IPS-20b (cell line): ENCODE measurements at regions not wholly inside any gene's neighbourhood (a gene's known extent, or its start where the extent isn't known, plus 50 kb on each side); places are given as distances from the start of the nearest gene placed in this dataset.

Experiments used
- H3K27ac ChIP-seq: one replicate; pipeline ENCODE4 v1.5.1; 2013; ENCODE audit warnings: low read length
- H3K27me3 ChIP-seq: 2 replicates; pipeline ENCODE4 v1.6.1; 2013; ENCODE audit warnings: mild to moderate bottlenecking, low read length, inconsistent platforms; ENCODE audit not compliant: insufficient read depth
- H3K36me3 ChIP-seq: 2 replicates; pipeline ENCODE4 v1.6.1; 2013; ENCODE audit warnings: low read depth, mild to moderate bottlenecking, inconsistent platforms, low read length, moderate library complexity; ENCODE audit not compliant: insufficient read depth
- H3K4me1 ChIP-seq: 2 replicates; pipeline ENCODE4 v1.6.1; 2013; ENCODE audit warnings: mild to moderate bottlenecking, control low read depth, inconsistent platforms, low read length, moderate library complexity; ENCODE audit not compliant: insufficient read depth
- H3K4me3 ChIP-seq: 2 replicates; pipeline ENCODE4 v1.5.1; 2013; ENCODE audit warnings: mild to moderate bottlenecking, low read length, inconsistent platforms
- H3K9ac ChIP-seq: 2 replicates; pipeline ENCODE4 v1.6.1; 2013; ENCODE audit warnings: low read depth, mild to moderate bottlenecking, inconsistent platforms, low read length, moderate library complexity
- H3K9me3 ChIP-seq: 2 replicates; pipeline ENCODE4 v1.6.1; 2013; ENCODE audit warnings: mild to moderate bottlenecking, low read depth, low read length, inconsistent platforms; ENCODE audit not compliant: insufficient read depth

DNA sequence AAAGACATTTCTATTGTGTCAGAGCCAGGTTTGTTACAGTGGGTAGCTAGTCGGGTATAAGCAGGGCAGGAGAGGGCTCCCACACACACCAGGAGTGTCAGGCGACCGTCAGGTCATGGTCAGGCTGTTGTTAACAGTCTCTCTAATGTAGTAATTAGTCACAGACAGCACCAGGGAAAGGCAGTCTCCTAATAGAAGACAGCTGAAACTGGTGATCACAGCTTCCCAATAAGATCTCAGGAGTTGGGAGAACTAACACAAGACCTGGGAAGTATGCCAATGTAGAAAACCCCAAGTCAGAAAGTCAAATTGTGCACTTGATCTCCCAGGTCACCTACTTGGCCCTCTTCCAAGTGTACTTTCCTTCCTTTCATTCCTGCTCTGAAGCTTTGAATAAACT, 53.0 kb upstream of the GPR6 start:
- H3K27me3 ChIP-seq, result no peaks in the 10 kb centered on the region
- no peaks in the 10 kb centered on the region for H3K9me3 ChIP-seq
- H3K36me3 ChIP-seq, result no peaks in the 10 kb centered on the region
- H3K27ac ChIP-seq, result no peak overlapping the region
- H3K4me3 ChIP-seq, result no peak overlapping the region
- H3K9ac ChIP-seq, result no peak overlapping the region
- H3K4me1 ChIP-seq, result no peaks in the 10 kb centered on the region

DNA sequence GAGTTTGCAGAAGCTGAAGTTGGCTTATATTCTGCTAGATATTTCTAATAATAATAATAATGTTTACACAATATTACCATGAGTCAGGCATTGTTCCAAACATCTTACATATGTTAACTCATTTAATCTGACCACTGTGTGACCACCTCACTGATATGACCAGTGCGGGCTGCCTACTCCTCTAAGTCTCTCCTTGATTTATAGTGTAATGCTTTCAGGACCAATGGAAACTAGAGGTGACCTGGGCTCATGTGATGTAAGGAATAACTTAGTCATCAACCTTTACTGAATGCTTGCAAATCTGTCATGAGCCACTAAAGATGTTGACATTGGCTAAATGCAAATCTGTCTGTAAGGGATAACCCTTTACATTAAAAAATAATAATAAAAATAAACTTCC, 51.1 kb upstream of the GPR6 start:
- H3K27ac ChIP-seq, result no peak overlapping the region
- no peak overlapping the region for H3K9ac ChIP-seq
- H3K36me3 ChIP-seq, result no peaks in the 10 kb centered on the region
- no peaks in the 10 kb centered on the region for H3K9me3 ChIP-seq
- H3K27me3 ChIP-seq, result no peaks in the 10 kb centered on the region
- H3K4me1 ChIP-seq, result no peaks in the 10 kb centered on the region
- no peak overlapping the region for H3K4me3 ChIP-seq
